SK-N-DZ (cell line): ENCODE measurements at regions not wholly inside any gene's neighbourhood (a gene's known extent, or its start where the extent isn't known, plus 50 kb on each side); places are given as distances from the start of the nearest gene placed in this dataset.
A peak's percentile ranks its signal among the peaks of the same experiment; 100 is the strongest.
"Not testable (repeated sequence)": the region's sequence is repeated elsewhere in the genome, so short reads cannot be mapped to it uniquely, and the experiment has no call there.

ENCODE experiments used
- DNase-seq: peaks from one replicate; pipeline ENCODE4 v3.0.0-alpha.2; 2015; ENCODE audit warnings: low spot score

DNA sequence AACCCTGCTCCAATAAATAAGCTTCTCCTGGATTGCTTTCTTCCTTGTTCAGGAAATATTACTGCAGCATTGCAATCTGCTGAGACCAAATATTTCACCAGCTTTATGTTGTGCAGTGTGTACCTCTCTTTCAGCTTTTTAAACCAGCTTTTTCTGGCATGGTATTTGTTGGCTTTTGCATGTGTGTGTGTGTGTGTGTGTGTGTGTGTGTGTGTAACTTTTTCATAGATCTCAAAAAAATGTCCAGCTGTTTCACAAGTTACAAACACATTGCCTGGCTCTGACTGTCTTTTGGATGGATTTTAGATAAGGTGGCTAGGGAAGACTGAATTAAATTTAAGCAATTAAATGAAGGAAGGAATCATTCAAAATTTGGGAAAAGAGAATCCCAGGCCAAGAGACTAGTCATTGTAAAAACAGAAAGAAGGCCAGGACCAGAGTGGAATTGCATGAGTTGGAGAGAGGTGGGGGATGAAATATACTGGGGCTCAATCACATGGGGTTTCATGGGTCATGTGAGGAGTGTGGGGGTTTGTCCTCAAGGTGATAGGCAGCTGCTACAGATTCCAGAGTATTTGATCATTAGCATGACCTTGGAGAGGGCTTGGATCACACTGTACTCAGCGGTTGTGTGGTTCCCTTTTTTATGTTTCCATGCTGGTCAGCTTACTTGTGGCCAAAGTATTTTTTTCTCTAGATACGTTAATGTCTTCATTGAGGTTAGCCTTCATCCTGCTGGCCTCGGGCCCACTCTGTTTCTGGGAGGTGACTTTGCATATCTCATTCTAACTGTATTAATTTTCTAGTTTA lies 357.7 kb upstream of the BOD1L1 start:
- no peak for DNase-seq

DNA sequence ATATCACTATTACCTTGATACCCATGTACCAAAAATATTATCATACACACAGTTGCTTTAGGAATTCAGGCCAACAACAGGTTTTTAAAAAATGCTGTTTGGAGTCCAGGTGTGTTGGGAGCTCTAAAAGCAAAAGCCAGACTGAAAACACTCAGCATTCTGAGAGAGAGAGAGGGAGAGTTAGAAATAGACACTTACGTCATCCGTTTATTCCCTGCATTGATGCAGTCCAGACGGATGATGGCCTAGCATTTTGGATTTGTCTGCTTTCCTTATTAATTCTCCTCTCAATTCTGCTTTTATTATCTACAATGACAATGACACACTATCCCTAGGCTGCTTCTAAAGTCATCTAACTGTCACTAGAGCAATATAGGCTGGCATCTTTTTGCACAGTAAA lies 358.3 kb upstream of the BOD1L1 start:
- no peak for DNase-seq

DNA sequence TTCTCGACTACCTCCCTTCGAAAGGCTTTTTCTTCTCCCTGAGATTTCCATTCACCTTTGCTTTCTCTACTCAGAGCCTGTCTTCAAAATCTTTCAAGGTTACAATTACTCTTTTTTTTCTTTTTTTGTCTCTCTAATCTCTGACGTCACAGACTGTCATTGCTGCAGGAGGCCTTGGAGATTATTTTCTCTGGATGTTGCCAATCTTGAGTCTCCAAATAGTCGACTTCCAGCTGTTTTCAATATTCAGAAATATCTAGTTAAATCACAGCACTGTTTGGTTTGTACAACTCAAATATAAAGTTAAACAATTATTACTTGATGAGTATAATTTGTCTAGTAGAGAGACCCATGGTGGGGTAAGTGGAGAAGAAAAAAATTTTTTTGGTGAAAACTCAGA lies 359.0 kb upstream of the BOD1L1 start:
- no peak for DNase-seq

DNA sequence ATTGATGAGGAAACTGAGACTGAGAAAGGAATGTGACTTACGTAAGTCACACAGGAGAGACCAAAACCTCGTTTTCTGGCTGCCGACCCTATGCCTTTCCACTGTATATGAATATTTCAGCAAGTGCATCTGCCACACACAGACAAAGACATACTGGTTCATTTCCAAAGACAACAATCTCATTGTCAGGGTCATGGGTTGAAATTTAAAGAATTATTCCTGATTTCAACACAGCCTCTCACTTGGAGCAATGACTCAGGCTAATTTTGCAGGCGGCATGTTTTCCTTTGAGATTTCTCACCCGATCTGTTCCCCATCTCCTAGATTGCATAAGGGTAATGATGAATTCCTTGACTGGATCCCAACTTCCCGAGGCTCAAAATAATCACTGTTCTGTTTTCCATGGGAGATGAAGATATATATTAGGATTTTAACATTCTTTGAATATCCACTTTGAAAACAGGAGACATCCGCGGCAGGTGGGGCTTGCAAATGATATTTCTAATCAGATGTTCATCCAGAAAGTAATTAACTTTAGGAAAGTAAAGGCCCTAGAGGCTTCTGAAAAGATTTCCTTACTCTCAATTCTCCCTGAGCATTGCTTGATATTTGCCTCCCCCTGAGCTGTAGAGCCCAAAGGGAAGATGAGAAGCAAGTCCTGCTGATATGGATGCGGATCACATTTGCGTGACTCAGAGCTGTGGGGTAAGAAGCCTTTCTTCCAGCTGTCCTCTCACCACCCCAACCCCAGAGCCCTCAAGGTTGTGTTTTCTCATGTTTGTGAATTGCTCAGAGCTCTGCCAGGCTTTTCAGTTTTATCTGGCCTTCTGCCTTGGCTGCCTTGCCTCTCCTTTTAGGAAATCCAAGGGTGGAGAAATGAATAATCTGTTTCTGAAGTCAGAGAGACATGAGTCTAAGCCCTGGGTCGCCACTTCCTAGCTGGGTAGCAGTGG lies 361.1 kb upstream of the BOD1L1 start:
- DNase-seq = no peak

DNA sequence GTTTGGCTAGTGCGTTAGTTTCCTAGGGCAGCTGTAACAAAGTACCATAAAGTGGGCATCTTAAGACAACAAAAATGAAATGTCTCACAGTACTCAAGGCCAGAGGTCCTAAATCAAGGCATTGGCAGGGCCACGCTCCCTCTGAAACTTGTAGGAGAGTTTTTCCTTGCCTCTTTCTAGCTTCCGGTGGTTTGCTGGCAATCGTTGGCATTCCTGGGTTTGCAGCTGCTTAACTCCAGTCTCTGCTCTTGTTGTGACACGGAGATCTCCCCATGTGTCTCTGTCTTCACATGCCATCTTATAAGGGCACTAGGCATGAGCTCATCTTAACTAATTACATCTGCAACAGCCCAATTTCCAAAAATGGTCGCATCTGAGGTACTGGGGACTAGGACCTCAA lies 362.0 kb upstream of the BOD1L1 start:
- no peak for DNase-seq

DNA sequence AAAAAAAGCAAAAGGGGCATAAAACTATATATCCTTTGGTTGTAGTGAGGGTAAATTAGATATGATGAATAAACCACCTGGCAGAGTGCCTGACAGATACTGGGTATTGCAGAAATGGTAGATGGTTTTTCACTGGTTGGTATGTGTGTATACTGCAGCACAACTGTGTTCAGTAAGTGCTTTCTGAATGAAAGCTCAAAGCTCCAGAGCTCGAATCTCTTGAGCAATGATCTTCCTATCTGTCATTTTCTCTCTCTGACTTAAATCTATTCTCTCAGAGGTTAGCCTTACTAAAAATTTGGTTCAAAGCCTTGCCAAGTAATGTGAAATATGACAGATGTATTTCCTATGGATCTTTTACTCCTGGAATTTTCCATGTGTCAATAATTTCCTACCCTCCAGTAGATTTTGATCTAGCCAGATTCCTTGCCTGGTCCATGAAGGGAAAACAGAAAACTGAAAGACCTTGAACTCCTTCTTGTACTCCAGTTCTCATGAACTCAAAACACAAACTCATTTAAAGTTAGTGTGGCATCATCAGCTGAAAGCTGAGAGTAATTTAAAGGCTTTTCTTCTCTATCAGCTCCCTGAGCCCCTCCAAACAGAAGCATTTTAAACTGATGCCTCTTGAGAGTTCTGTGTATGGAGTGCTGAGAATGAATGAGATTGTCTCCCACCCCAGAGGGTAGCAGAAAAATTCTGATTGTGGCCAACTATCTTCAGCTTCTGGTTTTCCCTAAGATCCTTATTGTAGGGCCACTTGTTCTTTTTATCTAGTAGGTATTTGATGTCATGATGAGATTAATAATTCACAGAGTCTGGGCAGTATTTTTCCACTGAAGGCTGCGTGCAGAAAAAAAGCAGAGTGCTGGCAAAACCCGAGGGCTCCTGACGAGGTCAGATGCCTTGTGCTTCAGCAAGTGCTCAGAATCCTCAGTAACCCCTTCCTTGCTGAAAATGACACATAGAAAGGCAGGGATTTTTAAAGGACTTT lies 363.4 kb upstream of the BOD1L1 start:
- DNase-seq = peak; percentile 6

DNA sequence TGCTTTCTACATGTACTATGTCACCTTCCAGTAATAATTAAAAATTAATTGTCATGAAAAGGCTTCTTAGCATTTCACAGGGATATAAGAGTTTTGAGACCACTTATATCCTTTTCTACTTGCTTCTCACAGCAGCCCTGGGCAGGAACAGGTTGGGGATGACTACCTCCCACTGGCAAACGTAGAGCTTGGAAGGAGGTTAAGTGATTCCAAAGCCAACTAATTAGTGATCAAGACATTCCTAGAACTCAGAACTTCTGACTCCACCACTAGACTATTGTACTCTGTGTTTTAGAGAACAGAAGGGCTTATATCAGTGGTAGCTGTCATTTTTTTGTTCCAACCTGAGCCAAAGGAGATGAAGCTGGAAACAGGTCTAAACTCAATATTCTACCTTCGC lies 364.5 kb upstream of the BOD1L1 start:
- DNase-seq = no peak

DNA sequence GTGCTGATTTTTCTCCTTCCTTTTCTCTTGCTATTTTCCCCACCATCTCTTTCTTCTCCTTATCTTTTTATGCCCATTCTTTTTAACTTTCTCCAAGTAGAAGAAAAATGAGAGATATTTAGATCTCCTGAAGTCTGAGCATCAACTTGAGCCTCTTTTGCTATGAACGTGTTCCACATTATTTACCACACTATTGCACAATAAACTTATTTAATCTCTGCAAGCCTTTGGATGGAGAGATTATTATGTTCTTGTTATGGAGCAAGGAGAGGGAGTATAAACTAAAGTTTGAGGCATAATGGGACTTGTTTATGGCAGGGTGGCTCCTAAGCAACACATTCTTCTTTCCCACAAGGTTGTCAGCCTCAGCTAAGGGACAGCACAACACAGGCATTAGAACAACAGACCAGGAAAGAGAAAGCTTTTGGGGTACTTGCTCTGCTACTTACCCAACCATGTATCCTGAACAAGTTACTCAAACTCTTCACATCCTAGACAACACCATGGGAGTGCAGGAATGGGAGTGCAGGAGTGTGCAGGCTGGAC lies 365.5 kb upstream of the BOD1L1 start:
- DNase-seq = no peak

DNA sequence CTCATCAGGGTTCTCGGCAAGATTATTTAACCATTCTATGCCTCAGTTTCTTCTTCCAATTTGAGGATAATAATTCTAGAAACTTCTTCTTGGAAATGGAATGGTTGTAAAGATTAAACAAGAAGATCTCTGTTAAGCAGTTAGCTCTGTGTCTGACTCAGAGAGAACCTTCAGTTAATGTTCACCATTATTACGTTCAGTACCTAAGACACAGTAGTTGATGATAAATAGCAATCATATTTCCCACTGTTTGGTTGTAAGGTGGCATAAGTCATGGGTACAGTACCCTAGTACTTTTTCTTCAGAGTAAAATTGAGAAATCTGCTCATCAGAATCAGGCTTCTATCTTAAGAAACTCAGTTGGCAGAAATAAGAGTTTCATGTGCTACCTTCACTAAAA lies 366.5 kb upstream of the BOD1L1 start:
- no peak for DNase-seq

DNA sequence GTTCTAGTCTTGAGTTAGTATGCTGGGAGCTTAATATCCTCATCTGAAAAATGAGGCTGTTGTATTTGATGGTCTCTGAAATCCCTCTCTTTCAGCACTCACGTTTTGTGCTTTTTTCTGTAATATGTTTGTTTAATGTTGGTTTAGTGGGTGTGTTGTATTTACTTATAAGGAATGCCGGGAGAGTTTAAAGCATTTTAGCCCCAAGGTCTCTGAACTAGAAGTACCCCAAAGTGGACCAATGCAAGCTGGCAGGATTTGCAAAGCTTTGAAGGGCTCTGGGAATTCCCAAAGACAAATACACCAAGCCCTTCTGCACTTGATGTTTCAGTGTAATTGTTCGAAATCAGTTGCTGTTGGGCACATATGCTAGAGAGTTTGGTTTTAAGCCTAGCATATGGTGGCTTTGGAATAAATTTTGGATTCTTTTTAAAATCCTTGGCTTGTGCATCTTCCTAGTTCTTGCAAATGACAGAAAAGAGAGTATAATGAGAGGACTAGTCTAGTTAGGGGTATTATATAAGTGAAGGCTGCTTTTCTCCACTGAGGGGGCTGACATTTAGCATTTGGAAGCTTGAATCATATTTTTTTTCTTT lies 371.4 kb upstream of the BOD1L1 start:
- DNase-seq = no peak

DNA sequence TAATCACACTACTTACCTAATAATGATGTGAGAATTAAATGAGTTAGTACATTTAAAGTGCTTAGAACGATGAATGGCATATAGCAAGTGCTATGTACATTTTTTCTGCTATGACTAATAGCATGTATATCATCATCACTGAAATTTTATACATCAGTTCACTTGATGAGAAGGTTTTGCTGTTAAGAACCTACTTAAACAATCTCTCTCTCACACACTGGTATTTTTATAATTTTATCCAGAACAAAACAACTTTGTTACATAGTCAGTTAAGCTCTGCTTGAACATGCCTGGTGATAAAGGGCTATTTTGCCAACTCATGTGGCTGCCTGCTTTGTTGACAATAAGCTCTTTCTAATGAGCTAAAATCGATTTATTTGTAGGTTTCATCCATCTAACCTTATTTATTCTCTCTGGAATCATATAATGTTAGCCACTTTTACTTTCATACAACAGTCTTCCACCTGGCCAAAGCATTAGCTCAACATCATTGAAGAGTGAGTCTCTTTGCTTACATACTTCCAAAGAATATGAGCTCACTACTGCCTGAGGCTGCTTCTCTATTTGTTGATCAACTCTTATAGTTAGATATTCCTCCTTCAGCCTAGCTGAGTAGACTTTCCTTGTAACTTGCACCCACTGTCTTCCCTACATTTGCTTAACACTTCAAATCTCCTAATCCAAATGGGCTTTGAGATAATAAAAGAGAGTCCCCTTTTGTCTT lies 372.7 kb upstream of the BOD1L1 start:
- DNase-seq = no peak

DNA sequence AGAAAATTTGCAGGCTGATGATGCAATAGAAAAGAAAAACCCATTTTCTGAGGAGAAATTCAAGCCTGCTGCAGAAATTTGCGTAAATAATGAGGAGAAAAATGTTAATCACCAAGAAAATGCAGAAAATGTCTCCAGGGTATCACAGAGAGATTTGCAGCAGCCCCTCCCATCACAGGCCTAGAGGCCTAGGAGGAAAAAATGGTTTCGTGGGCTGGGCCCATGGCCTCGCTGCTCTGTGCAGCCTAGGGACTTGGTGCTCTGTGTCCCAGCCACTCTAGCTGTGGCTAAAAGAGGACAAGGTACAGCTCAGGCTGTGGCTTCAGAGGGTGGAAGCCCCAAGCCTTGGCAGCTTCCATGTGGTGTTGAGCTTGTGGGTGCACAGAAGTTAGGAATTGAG lies 374.8 kb upstream of the BOD1L1 start:
- DNase-seq = not testable (repeated sequence)

DNA sequence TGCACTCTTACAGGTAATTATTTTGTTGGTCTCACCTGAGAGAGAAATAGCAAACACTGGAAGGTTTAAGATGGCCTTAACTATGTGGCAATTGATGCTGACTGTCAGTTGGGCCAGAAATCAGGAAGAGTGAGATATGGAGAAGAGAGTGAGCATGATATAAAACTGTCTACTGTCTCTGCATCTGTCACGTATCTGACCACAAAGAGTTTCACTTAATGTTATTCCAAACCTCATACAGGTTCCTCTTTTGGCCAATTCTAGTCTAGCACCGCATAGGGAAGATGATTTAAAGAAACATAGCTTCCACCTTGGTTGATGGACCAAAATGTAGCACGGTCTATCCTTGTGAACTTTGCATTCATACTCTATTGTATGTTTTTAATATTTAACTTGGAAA lies 381.0 kb upstream of the BOD1L1 start:
- no peak for DNase-seq

DNA sequence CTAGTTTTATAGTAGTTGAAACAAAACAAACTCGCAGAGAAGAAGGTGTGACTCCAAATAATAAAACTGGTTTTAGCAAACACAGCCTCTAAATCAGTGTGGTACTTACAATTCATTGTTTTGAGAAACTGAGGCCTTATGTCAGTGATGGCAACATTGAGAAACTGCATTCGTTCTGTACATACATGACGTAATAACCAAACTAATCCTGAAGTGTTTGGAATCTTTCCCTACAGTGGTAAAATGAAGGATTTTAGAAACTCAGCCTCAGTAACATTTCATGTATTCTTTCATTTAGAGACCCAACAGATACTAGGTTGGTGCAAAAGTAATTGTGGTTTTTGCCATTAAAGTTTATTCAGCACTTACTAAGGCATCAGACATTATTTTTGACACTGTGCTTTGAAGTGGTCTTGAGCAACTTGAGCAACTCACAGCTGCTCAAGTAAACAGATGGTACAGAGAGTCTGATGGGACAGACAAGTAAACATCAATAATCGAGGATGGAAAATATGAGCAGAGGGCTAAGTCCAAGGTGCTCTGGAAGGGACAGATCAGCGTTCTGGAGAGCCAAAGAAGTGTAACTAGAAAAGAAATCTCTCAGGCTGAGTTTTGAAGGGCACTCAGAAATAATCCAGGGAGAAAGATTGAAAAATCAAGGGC lies 390.8 kb upstream of the BOD1L1 start:
- no peak for DNase-seq

DNA sequence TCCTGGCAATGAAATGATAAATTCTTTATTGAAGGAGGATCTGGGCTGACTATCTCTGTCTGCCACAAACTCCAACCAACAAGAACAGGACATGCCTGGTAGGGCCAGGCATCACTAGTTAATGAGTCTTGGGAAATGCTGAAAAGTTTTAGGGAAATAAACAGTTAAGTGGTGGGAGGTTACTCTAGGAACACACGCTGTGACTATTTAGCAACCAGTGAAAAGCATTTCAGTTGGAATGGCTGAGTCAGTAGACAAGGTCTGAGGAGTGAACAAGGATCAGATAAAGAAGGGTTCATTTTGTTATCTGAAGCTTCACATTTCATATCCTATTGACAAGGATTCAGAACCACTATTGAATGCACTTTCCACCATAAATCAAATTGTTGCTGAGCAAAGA lies 394.9 kb upstream of the BOD1L1 start:
- no peak for DNase-seq

DNA sequence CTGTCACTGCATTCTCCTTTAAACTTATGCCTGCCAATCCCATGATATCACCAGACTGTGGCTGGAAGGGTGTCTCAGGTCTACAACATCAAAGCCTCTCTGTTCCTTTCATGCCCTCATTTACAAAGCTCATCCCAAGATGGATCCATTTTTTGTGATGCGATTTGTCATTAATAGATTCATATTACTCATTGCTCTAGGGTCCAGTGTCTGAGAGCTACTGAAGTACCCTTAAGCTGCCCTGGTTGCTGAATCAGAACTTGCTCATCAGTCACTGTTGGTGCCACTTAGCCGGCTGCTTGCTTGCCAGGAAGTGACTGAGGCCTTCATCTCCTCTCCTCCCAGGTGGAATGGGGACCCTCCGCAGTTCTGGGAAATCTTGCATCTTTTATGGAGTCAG lies 395.5 kb upstream of the BOD1L1 start:
- DNase-seq = no peak

DNA sequence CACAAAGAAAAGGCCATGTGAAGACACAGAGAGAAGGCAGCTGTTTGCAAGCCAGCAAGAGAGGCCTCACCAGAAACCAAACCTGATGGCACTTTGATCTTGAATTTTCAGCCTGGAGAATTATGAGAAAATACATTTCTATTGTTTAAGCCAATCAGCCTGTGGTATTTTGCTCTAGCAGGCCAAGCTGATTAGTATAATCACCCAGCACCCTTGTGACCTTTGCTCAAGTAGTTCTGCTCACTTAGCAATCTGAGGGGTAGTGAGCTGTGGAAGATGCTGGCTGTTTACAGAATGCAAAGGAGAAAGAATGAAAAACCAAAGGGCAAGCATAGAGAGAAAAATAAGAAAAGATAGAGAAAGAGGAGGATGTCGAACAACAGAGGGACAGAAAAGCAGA lies 396.4 kb upstream of the BOD1L1 start:
- peak; percentile 4 for DNase-seq

DNA sequence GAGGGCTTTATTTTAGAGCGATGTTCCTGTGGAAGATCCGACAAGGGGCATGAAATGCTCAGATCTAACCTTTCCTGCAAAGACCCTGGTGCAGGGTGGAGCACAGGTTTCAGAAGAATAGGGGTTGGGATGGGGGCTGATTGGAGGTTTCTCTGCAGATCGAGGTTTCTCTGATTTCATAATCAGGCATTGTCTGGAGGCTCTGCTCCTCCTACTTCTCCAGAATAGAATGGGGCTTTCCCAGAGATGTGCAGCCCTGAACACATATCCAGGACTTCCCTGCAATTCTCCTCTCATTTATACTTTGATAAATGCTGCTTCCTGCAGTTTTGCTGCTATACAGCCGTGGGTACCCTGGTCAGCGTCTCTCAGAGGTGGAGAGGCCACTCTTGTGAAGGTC lies 397.6 kb upstream of the BOD1L1 start:
- no peak for DNase-seq

DNA sequence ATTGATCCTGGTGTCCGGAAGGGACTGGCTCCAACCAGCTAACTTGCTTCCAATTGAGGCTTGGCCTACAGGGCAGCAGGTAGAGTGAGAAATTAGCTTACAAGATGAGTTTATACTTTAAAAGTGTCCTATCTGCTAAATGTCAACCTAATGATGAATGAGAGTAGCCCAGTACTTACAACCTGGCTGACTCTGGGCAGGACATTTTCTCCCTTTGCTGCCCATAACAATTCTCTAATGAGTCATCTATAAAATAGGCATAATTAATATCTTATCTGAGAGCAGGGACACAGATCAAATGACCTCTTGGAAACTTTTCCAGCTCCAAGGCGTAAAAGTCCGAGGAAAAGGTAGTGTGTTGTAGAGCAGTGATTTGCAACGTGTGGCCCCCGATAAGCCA lies 398.4 kb upstream of the BOD1L1 start:
- DNase-seq = no peak

DNA sequence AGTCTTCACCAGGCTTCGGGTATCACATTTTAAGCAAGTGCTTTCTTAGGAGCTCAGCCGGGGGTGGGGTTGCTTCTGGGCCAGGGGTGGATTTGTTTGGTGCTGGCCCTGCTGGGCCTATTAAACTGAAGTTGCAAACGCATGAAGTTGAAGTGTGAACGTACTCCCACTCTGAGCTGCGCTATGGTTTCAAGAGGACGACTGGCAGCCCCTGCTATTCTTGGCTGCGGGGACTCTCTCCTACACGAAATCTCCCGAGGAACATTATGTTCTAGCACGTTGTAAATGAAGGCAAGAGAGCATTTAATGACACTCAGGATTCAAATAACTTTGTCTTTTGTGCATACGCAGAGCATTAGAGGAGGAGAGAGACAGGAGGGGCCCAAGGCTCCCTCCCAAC lies 401.3 kb upstream of the BOD1L1 start:
- no peak for DNase-seq
